OCI-LY3 (cell line): ENCODE measurements at regions not wholly inside any gene's neighbourhood (a gene's known extent, or its start where the extent isn't known, plus 50 kb on each side); places are given as distances from the start of the nearest gene placed in this dataset.
A peak's percentile ranks its signal among the peaks of the same experiment; 100 is the strongest.

Experiments
- H2AFZ ChIP-seq: fragments of 200-600, 300-600 bp; shearing (Covaris generic); 2 replicates; pipeline ENCODE4 v1.6.0; 2014; ENCODE audit warnings: antibody characterized with exemption, low read depth, low read length
- H3K27ac ChIP-seq: fragments of 200-600, 300-600 bp; sonication (generic); 2 replicates; pipeline ENCODE4 v1.5.1; 2014; ENCODE audit warnings: mild to moderate bottlenecking, low read length, moderate library complexity, mixed read lengths
- H3K27me3 ChIP-seq: fragments of 200-600, 300-600 bp; sonication (generic); 2 replicates; pipeline ENCODE4 v1.6.1; 2014; ENCODE audit warnings: low read depth, low read length, mixed read lengths
- H3K36me3 ChIP-seq: fragments of 200-600, 300-600 bp; sonication (generic); replicated peaks from 2 replicates; pipeline ENCODE3; 2014; ENCODE audit warnings: low read depth, low read length, mixed read lengths
- H3K4me1 ChIP-seq: fragments of 300-600, 200-600 bp; sonication (generic); 2 replicates; pipeline ENCODE4 v1.6.1; 2014; ENCODE audit warnings: low read length, mixed read lengths
- H3K4me2 ChIP-seq: fragments of 200-600, 300-600 bp; sonication (generic); 2 replicates; pipeline ENCODE4 v1.6.1; 2014; ENCODE audit warnings: low read length, mixed read lengths
- H3K4me3 ChIP-seq: fragments of 300-600, 200-600 bp; sonication (generic); 2 replicates; pipeline ENCODE4 v1.5.1; 2014; ENCODE audit warnings: antibody characterized with exemption, mild to moderate bottlenecking, low read length, moderate library complexity
- H3K79me2 ChIP-seq: fragments of 300-600, 200-600 bp; shearing (Covaris generic); 2 replicates; pipeline ENCODE4 v1.6.1; 2014; ENCODE audit warnings: mild to moderate bottlenecking, low read length, mixed read lengths
- H3K9ac ChIP-seq: fragments of 300-600, 200-600 bp; shearing (Covaris generic); 2 replicates; pipeline ENCODE4 v1.6.0; 2014; ENCODE audit warnings: mild to moderate bottlenecking, low read length, moderate library complexity
- H3K9me3 ChIP-seq: fragments of 200-600, 300-600 bp; shearing (Covaris generic); 2 replicates; pipeline ENCODE4 v1.6.1; 2014; ENCODE audit warnings: low read length, mixed read lengths; ENCODE audit not compliant: insufficient read depth
- H4K20me1 ChIP-seq: fragments of 200-600, 300-600 bp; sonication (generic); 2 replicates; pipeline ENCODE4 v1.6.1; 2016; ENCODE audit warnings: low read length, mixed read lengths; ENCODE audit not compliant: insufficient read depth
- CTCF ChIP-seq: fragments of 200-600, 300-600 bp; sonication (generic); IDR thresholded peaks from 2 replicates; pipeline ENCODE4 v1.5.1; 2014; ENCODE audit warnings: antibody characterized with exemption, low read length, low read depth
- EZH2phosphoT487 ChIP-seq: fragments of 200-600 bp; shearing (Covaris generic); IDR thresholded peaks from 2 replicates; pipeline ENCODE4 v1.6.1; 2018; ENCODE audit warnings: antibody characterized with exemption, mixed run types, low read depth

GRCh38 chr4:112927544-112927943 lies 121.9 kb upstream of the ANK2 start:
- H3K79me2 ChIP-seq, result no peaks in the 10 kb centered on the region
- no peak overlapping the region for H2AFZ ChIP-seq
- H3K9ac ChIP-seq, result no peak overlapping the region
- H3K9me3 ChIP-seq, result no peaks in the 10 kb centered on the region
- no peak overlapping the region for H3K4me2 ChIP-seq
- H3K4me3 ChIP-seq, result no peak overlapping the region
- no peaks in the 10 kb centered on the region for H4K20me1 ChIP-seq
- no peak for TF ChIP-seq EZH2phosphoT487
- TF ChIP-seq CTCF, result no peak
- H3K27me3 ChIP-seq, result no peaks in the 10 kb centered on the region
- H3K36me3 ChIP-seq, result no peaks in the 10 kb centered on the region
- H3K27ac ChIP-seq, result no peak overlapping the region
- peaks cover 18% of the 10 kb centered on the region for H3K4me1 ChIP-seq

GRCh38 chr4:112931001-112931400 lies 118.5 kb upstream of the ANK2 start:
- no peak overlapping the region for H3K27ac ChIP-seq
- peaks cover 10% of the 10 kb centered on the region for H3K4me1 ChIP-seq
- no peaks in the 10 kb centered on the region for H4K20me1 ChIP-seq
- H3K9ac ChIP-seq, result no peak overlapping the region
- no peaks in the 10 kb centered on the region for H3K27me3 ChIP-seq
- no peaks in the 10 kb centered on the region for H3K36me3 ChIP-seq
- H3K4me3 ChIP-seq, result no peak overlapping the region
- no peak overlapping the region for H2AFZ ChIP-seq
- no peaks in the 10 kb centered on the region for H3K79me2 ChIP-seq
- TF ChIP-seq CTCF (no peak), EZH2phosphoT487 (no peak)
- H3K4me2 ChIP-seq, result no peak overlapping the region
- H3K9me3 ChIP-seq, result no peaks in the 10 kb centered on the region

- no peak for TF ChIP-seq CTCF
- TF ChIP-seq EZH2phosphoT487, result no peak
- H3K4me2 ChIP-seq, result no peak overlapping the region
- no peaks in the 10 kb centered on the region for H3K79me2 ChIP-seq
- no peaks in the 10 kb centered on the region for H3K36me3 ChIP-seq
- no peaks in the 10 kb centered on the region for H3K27me3 ChIP-seq
- H3K4me1 ChIP-seq, result no peaks in the 10 kb centered on the region
- H3K27ac ChIP-seq, result no peak overlapping the region
- no peaks in the 10 kb centered on the region for H4K20me1 ChIP-seq
- no peak overlapping the region for H2AFZ ChIP-seq
- no peak overlapping the region for H3K4me3 ChIP-seq
- no peaks in the 10 kb centered on the region for H3K9me3 ChIP-seq
- H3K9ac ChIP-seq, result no peak overlapping the region
These were observed 115.7 kb upstream of the ANK2 start for GRCh38 chr4:112933790-112934189.

GRCh38 chr4:112938461-112939058 lies 110.9 kb upstream of the ANK2 start:
- H3K79me2 ChIP-seq, result no peaks in the 10 kb centered on the region
- H3K9me3 ChIP-seq, result no peaks in the 10 kb centered on the region
- H2AFZ ChIP-seq, result no peak overlapping the region
- no peaks in the 10 kb centered on the region for H4K20me1 ChIP-seq
- H3K4me1 ChIP-seq, result no peaks in the 10 kb centered on the region
- no peak overlapping the region for H3K9ac ChIP-seq
- TF ChIP-seq EZH2phosphoT487 (no peak), CTCF (peak; percentile 91)
- H3K36me3 ChIP-seq, result no peaks in the 10 kb centered on the region
- no peak overlapping the region for H3K27ac ChIP-seq
- H3K4me2 ChIP-seq, result no peak overlapping the region
- H3K4me3 ChIP-seq, result no peak overlapping the region
- H3K27me3 ChIP-seq, result no peaks in the 10 kb centered on the region
